ENCODE measurements at regions not wholly inside any gene's neighbourhood (a gene's known extent, or its start where the extent isn't known, plus 50 kb on each side); places are given as distances from the start of the nearest gene placed in this dataset.
"Not testable (repeated sequence)": the region's sequence is repeated elsewhere in the genome, so short reads cannot be mapped to it uniquely, and the experiment has no call there.

DNA sequence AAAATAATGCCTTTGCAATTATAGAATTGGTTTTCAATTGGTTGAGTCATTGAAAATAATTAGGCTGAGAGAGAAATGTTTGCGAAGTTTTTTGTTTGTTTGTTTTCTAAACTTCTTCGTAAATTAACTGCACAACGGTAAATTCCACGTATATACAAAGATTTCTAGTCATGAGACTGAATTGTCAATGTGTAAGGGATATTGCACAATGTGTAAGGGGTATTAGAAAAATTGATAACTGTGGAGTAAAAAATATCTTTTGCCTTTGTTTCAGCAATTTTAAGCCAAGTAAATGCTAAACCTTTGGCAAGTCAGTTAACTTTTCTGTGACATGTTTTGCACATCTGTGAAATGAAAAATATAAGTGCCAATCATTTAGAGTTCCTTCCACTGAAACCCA lies 606.0 kb downstream of the TMEM182 start:
- DNase-seq (ENCODE audit: low spot score), result no peak

DNA sequence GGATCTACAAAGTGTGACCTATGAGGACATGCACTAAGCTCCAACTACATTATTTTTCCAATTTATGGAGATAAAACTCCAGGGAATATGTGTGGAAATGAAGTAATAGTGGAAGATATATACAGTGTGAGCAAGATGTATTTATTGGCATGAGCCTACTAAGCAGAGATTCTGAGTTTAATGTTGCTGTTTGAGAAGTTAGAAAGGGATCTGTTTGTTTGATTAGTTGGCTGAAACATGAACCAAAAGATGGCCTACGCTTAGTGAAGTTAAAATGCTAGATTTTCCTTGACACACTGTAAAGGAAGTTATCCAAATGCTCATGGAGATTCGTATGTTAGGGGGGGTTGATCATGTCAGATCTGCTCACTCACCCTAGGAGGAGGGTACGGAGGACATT lies 621.7 kb downstream of the TMEM182 start:
- no peak for DNase-seq (ENCODE audit: low spot score)

DNA sequence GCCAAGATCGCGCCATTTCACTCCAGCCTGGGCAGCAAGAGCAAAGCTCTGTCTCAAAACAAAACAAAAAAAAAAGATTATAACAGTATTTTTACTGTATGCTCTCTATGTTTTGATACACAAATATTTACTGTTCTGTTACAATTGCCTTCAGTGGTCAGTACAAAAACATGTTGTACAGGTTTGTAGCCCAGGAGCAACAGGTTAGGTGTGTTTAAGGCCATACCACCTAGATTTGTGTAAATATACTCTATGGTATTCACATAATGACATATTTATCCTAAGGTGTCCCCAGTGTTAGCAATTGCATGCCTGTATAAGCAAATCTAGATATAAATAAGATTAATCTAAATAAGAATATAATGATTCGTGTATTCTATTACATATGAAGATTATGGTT lies 625.0 kb downstream of the TMEM182 start:
- DNase-seq (ENCODE audit: low spot score), result no peak

DNA sequence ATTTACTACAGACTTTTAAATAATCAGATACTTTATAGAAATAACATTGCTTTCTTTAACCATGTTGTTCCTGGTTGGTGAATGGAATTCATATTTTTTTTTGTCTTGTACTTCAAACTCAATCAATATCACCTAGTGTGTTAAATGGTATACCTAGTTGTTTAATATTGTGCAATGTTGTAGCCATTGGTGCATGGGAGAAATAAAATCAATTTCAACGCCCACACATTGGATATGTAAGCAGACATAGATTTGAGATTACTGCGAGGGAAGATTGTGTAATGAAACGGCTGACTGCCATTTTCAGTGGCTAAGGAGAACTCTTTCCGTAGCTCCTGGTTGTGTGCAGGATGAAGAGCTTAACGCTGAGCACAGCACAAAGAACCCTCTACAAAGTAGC lies 626.1 kb downstream of the TMEM182 start:
- DNase-seq (ENCODE audit: low spot score), result no peak

DNA sequence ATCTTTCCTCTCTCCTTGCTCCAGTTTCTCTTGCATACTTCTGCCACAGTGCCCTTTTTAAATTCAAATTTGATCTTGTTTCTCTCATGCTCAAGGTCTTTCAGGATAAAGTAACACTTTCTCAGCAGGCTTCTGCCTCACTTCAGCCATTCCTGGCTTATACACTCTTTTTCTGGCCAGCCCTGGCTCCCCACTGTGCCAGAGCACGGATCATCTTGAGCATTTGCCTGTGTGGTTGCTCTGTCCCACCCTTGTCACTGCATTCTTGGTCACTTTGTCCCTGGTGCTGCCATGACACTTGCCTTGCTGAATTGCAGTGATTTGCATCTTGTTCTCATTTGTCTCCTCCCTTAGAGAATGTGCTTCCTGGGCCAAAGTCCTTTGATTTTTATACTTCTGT lies 634.3 kb downstream of the TMEM182 start:
- DNase-seq (ENCODE audit: low spot score), result no peak

DNA sequence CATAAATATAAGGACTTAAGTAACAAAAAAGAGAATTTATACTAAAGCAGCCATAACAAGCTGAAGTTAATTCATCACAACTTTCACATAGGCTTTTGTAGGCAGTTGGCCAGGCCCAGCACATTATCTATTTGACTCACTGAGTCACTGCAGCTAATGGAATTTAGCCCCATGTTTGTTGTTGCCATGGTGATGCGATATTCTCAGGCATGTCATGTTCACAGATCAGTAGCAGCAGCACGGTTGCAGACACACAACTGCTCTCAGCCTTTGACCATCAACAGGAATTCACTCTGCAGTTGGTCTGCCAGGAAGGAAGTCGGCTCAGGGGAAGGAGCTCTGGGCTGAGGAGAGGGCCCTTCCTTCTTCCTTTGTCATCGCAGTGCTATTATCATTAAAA lies 639.8 kb downstream of the TMEM182 start:
- no peak for DNase-seq (ENCODE audit: low spot score)

DNA sequence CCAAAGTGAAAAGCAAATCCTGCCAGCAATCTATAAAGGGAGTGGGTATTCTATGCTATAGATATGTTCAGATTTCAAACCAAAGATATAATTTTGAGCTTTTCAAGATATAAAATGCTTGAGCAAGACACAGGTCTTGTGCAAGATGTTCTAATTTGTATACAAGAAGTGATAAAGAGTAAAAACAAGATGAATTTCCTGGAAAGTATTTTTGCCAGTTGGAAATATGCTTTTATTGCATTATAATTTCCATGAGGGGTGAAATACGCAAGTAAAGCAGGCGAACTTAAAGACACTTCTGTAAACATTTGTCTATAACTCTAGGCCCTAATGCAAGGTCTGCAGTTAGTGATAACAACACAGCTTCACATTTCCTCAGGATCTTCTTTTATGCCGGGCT lies 640.5 kb downstream of the TMEM182 start:
- DNase-seq (ENCODE audit: low spot score), result no peak

DNA sequence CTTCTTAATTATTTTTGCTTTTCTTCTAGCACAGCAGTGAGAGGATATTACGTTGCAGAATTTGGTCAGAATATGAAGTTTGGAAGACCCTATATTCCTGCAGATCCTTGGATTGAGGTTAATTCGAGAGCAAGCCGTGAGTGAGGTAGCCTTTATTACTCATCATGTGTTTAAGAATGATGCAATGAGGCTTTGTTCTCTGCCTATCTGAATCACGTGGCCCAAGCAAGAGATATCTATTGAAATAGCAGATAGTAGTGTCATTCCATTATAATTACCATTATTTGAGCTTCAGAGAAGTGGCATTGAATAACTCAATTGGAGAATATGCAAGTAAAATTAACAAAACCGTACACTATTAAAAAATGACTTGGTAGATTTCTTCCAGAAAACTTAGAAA lies 641.1 kb downstream of the TMEM182 start:
- DNase-seq (ENCODE audit: low spot score), result no peak

DNA sequence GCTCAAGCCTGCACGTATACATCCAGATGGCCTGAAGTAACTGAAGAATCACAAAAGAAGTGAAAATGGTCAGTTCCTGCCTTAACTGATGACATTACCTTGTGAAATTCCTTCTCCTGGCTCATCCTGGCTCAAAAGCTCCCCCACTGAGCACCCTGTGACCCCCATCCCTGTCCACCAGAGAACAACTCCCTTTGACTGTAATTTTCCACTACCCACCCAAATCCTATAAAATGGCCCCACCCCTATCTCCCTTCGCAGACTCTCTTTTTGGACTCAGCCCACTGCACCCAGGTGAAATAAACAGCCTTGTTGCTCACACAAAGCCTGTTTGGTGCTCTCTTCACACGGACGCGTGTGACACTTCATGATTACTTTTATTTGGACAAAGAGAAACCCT lies 641.6 kb downstream of the TMEM182 start:
- not testable (repeated sequence) for DNase-seq (ENCODE audit: low spot score)

DNA sequence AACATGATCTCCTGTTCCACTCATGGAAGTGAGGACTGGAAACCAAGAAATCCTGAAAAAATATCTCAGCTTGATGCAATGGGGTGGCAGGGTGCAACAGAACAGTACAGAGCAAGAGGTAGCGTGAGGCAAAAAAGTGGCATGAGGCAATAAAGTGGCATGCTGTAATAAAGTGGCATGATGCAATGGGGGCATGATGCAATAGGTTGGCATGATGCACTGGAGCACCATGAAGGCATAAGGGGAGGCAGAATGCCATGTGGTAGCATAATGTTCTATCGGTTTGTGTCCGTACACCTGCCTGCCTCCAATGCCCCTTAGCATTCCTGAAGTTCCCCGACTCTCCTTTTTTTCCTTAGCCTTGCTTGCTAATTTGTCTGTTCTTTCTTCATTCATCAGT lies 648.4 kb downstream of the TMEM182 start:
- no peak for DNase-seq (ENCODE audit: low spot score)

DNA sequence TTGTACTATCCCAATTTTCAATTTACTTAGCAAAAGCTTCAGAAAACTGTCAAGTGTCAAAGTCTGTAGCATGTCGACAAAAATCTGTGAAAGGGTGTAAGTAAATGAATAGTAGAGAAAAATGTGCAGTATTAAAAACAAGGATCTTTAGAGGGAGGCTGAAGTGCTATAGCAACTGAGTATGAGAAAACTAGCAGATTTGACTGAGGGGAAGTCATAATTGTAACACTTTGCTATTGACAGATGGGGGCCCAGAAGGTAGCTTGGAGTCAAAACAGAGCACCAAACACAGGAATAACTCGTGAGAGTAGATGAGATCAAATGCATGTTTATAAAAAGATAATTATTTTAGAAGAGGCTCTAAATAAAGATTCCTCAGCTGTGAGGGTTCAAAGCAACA lies 657.7 kb downstream of the TMEM182 start:
- no peak for DNase-seq (ENCODE audit: low spot score)

DNA sequence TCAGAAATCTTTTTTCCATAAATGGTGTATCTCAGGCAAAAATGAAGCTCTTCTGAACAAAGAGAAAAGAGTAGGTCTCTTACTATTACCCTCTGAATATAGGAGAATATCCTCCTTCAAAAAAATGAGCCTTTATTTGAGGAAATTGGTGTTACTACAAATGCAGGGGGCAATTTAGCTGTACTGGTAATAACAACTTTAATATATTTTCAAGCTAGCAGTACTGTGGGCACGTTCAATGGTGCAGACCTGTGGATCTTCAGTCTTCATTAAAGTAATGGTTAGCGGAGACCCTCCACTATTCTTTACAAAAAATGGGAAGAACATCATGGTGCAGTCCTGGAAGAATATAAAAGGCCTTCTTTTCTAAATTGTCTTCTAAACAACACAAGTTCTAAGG lies 661.3 kb downstream of the TMEM182 start:
- no peak for DNase-seq (ENCODE audit: low spot score)

DNA sequence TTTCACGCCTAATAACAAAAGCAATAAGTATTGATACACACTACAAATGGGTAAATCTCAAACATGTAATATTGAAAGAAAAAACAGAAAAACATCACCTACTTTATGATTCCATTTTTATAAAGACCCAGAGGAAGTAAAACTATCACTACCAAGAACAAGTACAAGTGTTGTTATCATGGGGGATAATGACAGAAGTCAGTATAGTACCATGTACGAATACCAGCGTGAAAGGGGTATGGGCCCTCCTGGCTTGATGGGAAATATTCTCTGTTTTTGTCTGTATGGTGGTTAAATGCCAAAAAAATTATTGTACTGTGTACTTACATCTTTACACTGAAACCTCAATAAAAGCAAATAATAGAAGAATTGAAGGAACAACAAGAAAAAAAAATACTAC lies 665.7 kb downstream of the TMEM182 start:
- no peak for DNase-seq (ENCODE audit: low spot score)

DNA sequence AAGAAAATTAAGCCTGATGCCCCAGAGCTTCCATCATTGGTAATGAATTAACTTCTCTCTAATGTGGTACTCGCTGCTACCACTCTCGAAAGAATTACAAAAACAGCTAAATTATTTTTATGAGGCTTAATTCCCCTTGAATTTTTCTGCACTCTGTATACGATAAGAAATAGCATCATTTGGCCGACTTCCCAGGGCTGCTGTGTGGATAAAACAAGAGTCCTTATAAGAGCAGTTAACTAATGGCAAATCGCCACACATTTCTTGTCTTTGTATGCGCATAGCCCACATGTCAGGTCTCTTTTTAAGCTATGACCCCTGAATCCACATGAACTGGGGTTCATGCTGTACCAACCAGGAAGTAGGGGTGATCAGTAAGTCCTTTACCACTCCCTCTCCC lies 668.4 kb downstream of the TMEM182 start:
- no peak for DNase-seq (ENCODE audit: low spot score)

DNA sequence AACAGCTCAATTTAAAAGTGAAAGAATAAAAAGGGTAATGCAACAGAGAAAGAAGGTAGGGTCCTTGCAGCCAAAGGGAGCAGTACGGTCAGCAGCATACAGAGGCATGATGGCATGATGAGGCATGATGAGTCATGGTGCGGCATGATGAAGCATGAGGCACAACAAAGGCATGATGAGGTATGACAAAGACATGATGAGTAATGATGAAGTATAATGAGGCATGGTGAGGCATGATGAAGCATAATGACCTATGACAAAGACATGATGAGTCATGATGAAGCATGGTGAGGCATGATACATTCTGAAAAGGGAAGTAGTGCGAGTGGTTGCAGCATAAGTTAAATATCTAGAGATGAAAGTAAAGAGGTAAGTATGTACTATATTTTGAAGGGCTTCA lies 673.2 kb downstream of the TMEM182 start:
- no peak for DNase-seq (ENCODE audit: low spot score)

DNA sequence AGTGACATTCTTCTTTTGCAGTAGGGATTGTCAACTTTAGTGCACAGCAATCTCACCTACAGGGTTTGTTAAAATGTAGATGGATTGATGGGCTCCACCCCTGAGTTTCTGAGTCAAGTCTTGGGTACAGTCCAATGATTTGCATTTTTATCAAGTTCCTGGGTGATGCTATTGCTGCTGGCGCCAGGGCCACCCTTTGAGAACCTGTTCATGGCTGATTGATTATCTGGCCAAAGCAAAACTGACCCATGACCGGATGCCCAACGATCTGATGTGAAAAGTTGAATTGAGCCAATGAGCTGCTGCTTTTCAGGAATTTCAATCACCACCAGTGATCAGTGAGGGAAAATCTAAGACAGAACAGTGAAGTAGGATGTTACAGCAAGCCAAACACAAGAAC lies 675.3 kb downstream of the TMEM182 start:
- DNase-seq (ENCODE audit: low spot score), result no peak

DNA sequence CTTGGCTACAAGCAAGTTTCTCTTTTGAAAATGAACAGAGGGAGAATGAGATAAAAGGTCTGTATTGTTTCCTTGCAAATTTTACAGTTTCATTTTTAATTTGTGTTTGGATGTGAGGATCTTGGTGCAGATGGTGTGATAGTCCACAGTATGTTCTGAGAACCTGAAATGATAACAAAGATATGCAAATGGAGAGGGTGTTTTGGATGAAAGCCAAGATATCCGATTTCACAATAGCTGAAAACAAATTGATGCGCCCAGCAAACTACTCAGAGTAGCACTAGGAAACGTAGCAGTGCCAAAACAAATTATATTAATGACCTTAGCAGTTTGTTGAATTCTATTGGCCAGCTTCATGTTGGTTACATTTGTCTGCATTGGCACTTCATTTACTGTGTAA lies 683.5 kb downstream of the TMEM182 start:
- DNase-seq (ENCODE audit: low spot score), result no peak

DNA sequence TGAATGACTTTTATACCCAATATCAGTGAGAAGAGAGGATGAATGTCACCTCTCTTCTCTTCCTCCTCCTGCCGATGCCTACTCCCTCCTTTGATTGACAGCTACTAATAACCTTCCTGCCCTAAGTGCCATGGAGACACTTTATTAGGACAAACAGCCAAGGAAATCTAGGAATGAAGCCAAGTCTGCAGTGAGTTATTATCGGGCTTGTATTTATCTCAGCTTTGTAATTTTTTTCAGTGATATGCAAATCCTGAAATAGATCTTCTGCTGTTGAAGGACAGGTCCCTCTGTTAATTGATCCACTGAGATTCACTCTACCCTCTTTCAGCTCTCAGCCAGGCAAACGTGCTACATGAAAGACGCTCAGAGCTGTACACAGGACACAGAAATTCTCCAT lies 686.7 kb downstream of the TMEM182 start:
- DNase-seq (ENCODE audit: low spot score), result no peak

DNA sequence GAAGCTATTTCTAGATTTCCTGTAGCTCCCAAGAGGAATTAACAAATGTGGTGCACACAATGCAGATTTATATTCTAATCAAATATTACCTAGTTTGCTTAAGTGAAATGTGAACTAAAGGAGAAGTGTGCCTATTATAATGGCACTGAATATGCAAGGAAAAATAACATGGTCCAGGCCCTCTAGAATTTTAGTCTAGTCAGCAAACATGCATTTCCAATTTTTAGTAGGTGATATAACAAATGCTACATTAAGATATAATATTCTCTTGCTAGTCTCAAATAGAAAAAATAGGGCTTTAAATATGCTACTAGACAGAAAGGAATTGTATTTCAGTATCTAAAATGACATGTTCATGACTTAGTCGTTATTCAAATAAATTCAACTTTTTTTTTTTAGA lies 689.5 kb downstream of the TMEM182 start:
- no peak for DNase-seq (ENCODE audit: low spot score)

DNA sequence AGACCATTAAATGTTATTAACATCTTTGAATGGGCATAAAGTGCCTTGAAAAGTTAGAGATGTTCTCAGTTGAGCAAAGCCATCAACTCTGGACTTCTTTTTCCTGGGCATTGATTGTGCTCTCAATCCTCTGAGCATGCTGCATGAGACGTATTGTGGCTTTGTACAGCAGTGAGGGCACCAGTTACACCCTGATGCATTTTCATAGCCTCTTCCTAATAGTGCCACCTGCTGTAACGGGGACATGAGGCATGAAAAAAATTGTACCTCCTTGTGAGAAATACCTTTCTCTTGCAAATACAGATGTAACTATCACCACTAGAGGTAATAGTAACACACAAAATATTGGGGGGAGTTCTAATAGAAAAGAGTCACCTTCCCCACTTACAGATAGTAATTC lies 697.5 kb downstream of the TMEM182 start:
- DNase-seq (ENCODE audit: low spot score), result no peak

DNA sequence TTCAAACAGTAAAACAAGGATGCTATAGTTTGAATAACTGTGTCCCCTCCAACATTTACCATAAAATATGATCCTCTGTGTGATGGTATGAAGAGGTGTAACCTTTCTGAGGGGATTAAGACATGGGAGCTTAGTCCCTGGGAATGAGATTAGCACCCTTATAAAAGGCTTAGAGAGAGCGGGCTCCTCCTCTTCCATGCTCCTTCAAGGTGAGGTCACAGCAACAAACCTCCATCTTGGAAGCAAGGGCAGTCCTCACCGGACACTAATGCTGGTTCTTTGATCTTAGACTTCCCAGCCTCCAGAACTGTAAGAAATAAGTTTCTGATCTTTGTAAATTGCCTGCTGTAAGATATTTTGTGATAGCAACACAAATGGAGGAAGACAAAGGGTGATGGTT lies 700.3 kb downstream of the TMEM182 start:
- DNase-seq (ENCODE audit: low spot score), result no peak

DNA sequence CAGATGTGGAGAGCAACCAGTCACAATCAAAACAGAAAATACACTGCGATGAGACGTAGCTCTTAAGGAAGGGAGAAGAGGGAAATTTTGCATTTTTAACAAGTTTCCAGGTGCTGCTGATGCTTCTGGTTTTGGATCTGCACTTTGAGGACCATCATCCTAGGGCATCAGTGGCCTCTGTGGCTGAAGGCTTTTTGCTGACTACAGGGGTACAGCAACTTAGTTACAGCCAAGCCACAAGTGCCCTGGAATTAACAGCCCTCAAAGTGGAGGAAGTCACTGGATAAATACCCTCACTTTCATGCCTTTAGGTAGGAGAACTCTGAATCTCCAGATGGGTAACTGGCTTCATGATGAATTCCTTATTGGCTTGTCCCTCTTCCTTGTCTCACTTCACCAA lies 700.9 kb downstream of the TMEM182 start:
- no peak for DNase-seq (ENCODE audit: low spot score)

DNA sequence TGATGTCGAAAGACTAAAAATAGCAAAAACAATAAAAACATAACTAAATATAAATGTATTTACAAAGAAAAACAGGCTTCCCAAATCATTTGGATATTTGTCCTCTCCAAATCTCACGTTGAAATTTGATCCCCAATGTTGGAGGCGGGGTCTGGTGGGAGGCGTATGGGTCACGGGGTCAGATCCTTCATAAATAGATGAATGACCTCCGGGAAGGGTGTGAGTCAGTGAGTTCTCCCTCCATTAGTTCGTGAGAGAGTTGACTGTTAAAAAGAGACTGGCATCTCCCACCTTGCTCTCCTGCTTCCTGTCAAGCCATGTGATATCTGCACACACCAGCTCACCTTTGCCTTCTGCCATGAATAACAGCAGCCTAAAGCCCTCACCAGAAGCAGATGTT lies 703.0 kb downstream of the TMEM182 start:
- no peak for DNase-seq (ENCODE audit: low spot score)

DNA sequence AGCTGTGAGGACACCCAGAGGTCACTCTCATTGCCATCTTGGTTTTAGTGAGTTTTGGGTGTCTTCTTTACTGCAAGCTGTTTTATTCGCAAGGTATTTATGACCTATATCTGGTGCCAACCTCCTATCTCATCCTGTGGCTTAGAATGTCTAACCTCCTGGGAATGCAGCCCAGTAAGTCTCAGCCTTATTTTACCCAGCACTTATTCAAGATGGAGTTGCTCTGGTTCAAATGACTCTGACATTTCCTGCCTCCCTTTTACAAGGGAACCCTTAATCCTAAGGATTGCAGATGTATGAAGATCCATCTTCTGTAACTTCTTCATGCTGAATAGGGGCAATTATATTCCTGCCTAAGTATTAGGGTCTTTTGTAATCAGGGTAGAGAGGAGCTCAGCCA lies 708.0 kb downstream of the TMEM182 start:
- no peak for DNase-seq (ENCODE audit: low spot score)

DNA sequence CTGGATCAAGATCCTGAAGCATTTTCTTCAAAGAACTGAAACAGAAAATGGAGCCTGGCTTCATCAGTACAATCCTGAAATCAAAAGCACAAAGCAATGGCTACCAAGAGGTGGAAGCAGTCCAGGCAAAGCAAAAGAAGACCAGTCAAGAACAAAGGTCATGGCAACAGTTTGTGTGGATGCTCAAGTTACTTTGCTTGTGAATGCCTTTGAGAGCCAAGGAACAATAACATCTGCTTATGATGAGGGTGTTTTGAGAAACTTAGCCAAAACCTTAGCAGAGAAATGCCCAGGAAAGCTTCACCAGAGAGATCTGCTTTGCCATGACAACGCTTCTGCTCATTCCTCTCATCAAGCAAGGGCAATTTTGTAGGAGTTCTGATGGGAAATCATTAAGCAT lies 723.1 kb downstream of the TMEM182 start:
- no peak for DNase-seq (ENCODE audit: low spot score)

Data from AG08396 (cell line).